Stomach (tissue), 4 donors: ENCODE measurements at regions not wholly inside any gene's neighbourhood (a gene's known extent, or its start where the extent isn't known, plus 50 kb on each side); places are given as distances from the start of the nearest gene placed in this dataset.

ENCODE experiments used
- CTCF ChIP-seq, 7 experiments: fragments of 450-650 bp in 4 of 7; fragments of 200-600 bp in 3 of 7; sonication (generic) in 3 of 7; IDR thresholded peaks; one replicate each; pipeline ENCODE4 v1.5.1; 2016 to 2019; ENCODE audit warnings: antibody characterized with exemption in 7 of 7, control low read depth in 2 of 7, mild to moderate bottlenecking in 1 of 7
- EP300 ChIP-seq: sonication (generic); formaldehyde crosslinking; IDR thresholded peaks from one replicate; pipeline ENCODE4 v1.6.1; 2017; ENCODE audit warnings: antibody characterized with exemption
- POLR2A ChIP-seq, 4 donors: fragments of 450-650 bp; IDR thresholded peaks; one replicate each; pipeline ENCODE4 v1.6.1; 2016; ENCODE audit warnings: antibody characterized with exemption in 4 of 4, control low read depth in 2 of 4, mild to moderate bottlenecking in 1 of 4, moderate library complexity in 1 of 4

GRCh38 chr20:53645582-53645897 is 51.9 kb upstream of the ZNF217 start:
- TF ChIP-seq CTCF (IDR thresholded peaks at IDR 0.05), result no peak
- TF ChIP-seq EP300, result no peak
- no peak for TF ChIP-seq POLR2A (IDR thresholded peaks at IDR 0.05)
